Neuronal stem cell (in vitro differentiated cells): ENCODE measurements at regions not wholly inside any gene's neighbourhood (a gene's known extent, or its start where the extent isn't known, plus 50 kb on each side); places are given as distances from the start of the nearest gene placed in this dataset.

Experiments
- DNase-seq: peaks from one replicate; pipeline ENCODE4 v3.0.0-alpha.2; 2013; ENCODE audit warnings: low spot score
- H2AFZ ChIP-seq: one replicate; pipeline ENCODE4 v1.6.1; 2013; ENCODE audit warnings: mild to moderate bottlenecking, low read length, inconsistent platforms
- H2AK5ac ChIP-seq: 2 replicates; pipeline ENCODE4 v1.6.1; 2013; ENCODE audit warnings: low read depth, mild to moderate bottlenecking, inconsistent platforms, low read length, moderate library complexity, mixed read lengths
- H2BK120ac ChIP-seq: 2 replicates; pipeline ENCODE4 v1.6.1; 2013; ENCODE audit warnings: low read depth, mild to moderate bottlenecking, inconsistent platforms, low read length, moderate library complexity, mixed read lengths
- H2BK12ac ChIP-seq: one replicate; pipeline ENCODE4 v1.6.1; 2013; ENCODE audit warnings: low read length, inconsistent platforms
- H2BK15ac ChIP-seq: 2 replicates; pipeline ENCODE4 v1.6.1; 2013; ENCODE audit warnings: mild to moderate bottlenecking, low read length, inconsistent platforms, mixed read lengths
- H2BK5ac ChIP-seq: one replicate; pipeline ENCODE4 v1.6.1; 2013; ENCODE audit warnings: inconsistent platforms, mild to moderate bottlenecking, low read length, moderate library complexity
- H3K14ac ChIP-seq: one replicate; pipeline ENCODE4 v1.6.1; 2013; ENCODE audit warnings: low read length, inconsistent platforms
- H3K18ac ChIP-seq: 2 replicates; pipeline ENCODE4 v1.6.1; 2013; ENCODE audit warnings: low read length, inconsistent platforms
- H3K23ac ChIP-seq: 2 replicates; pipeline ENCODE4 v1.6.1; 2013; ENCODE audit warnings: low read depth, mild to moderate bottlenecking, mixed read lengths, low read length, inconsistent platforms; ENCODE audit not compliant: poor library complexity
- H3K27ac ChIP-seq: replicated peaks from 3 replicates; pipeline ENCODE4 v1.5.1; 2013; ENCODE audit warnings: low read length, inconsistent platforms
- H3K27me3 ChIP-seq, 3 experiments: 2 replicates each; pipeline ENCODE4 v1.6.1; 2013; ENCODE audit warnings: low read length in 3 of 3, mild to moderate bottlenecking in 2 of 3, inconsistent platforms in 1 of 3, low read depth in 1 of 3, mixed read lengths in 1 of 3, moderate library complexity in 1 of 3; ENCODE audit not compliant: control insufficient read depth in 3 of 3, insufficient read depth in 3 of 3
- H3K36me3 ChIP-seq, 2 donors: replicated peaks in 1 of 2; 2 replicates each; pipeline ENCODE4 v1.6.1; 2013; ENCODE audit warnings: low read length in 2 of 2; ENCODE audit not compliant: control insufficient read depth in 2 of 2, insufficient read depth in 2 of 2
- H3K4ac ChIP-seq: 2 replicates; pipeline ENCODE4 v1.6.1; 2013; ENCODE audit warnings: inconsistent platforms, mild to moderate bottlenecking, low read length, moderate library complexity
- H3K4me1 ChIP-seq, 2 donors: 1 replicate in 1 of 2; 2 replicates in 1 of 2; pipeline ENCODE4 v1.6.1; 2013; ENCODE audit warnings: low read length in 2 of 2, low read depth in 1 of 2; ENCODE audit not compliant: control insufficient read depth in 2 of 2, insufficient read depth in 1 of 2
- H3K4me2 ChIP-seq: one replicate; pipeline ENCODE4 v1.6.1; 2013; ENCODE audit warnings: mild to moderate bottlenecking, low read length, inconsistent platforms; ENCODE audit not compliant: insufficient read depth, poor library complexity, severe bottlenecking
- H3K4me3 ChIP-seq, 2 donors: 2 replicates each; pipeline ENCODE4 v1.5.1; 2013; ENCODE audit warnings: low read length in 2 of 2, mild to moderate bottlenecking in 2 of 2, inconsistent platforms in 1 of 2, moderate library complexity in 1 of 2
- H3K79me1 ChIP-seq: one replicate; pipeline ENCODE4 v1.6.1; 2013; ENCODE audit warnings: low read depth, mild to moderate bottlenecking, inconsistent platforms, low read length, moderate library complexity
- H3K9ac ChIP-seq: one replicate; pipeline ENCODE4 v1.6.1; 2013; ENCODE audit warnings: mild to moderate bottlenecking, low read depth, low read length, inconsistent platforms; ENCODE audit not compliant: poor library complexity
- H3K9me3 ChIP-seq, 2 donors: replicated peaks in 1 of 2; 2 replicates each; pipeline versions ENCODE3 to v1.6.1; 2013; ENCODE audit warnings: low read length in 2 of 2, mild to moderate bottlenecking in 2 of 2, inconsistent platforms in 1 of 2, low read depth in 1 of 2, mixed read lengths in 1 of 2, moderate library complexity in 1 of 2; ENCODE audit not compliant: control insufficient read depth in 2 of 2, insufficient read depth in 1 of 2
- H4K8ac ChIP-seq: one replicate; pipeline ENCODE4 v1.6.1; 2013; ENCODE audit warnings: low read depth, mild to moderate bottlenecking, inconsistent platforms, low read length, moderate library complexity
- H4K91ac ChIP-seq: one replicate; pipeline ENCODE4 v1.6.1; 2013; ENCODE audit warnings: low read length, low read depth, mild to moderate bottlenecking, inconsistent platforms; ENCODE audit not compliant: poor library complexity
- WGBS, 2 donors: extraction: QIAGEN DNeasy Blood & Tissue Kit; methylation state at CpG; one replicate each; pipeline ENCODE4 v1.1.7; 2013; ENCODE audit warnings: missing lambda C conversion rate in 2 of 2, mixed read lengths in 1 of 2; ENCODE audit not compliant: insufficient read length in 2 of 2, insufficient replicate concordance in 1 of 2; ENCODE audit errors: extremely low coverage in 2 of 2; 5-methylcytosine and 5-hydroxymethylcytosine counted together

- H4K8ac ChIP-seq: no peak overlapping the region
- no peak overlapping the region for H3K4me2 ChIP-seq
- no peak for DNase-seq
- no peak overlapping the region for H2AK5ac ChIP-seq
- H3K9me3 ChIP-seq: no peaks in the 10 kb centered on the region
- WGBS, 2 donors: no CpG with 5 or more reads among the region's 2 CpGs
- H2BK5ac ChIP-seq: no peak overlapping the region
- no peak overlapping the region for H3K9ac ChIP-seq
- no peak overlapping the region for H2AFZ ChIP-seq
- no peak overlapping the region for H3K23ac ChIP-seq
- no peak overlapping the region for H3K4ac ChIP-seq
- H4K91ac ChIP-seq: no peak overlapping the region
- no peaks in the 10 kb centered on the region for H3K79me1 ChIP-seq
- H3K4me1 ChIP-seq: no peaks in the 10 kb centered on the region
- no peak overlapping the region for H2BK15ac ChIP-seq
- no peak overlapping the region for H2BK120ac ChIP-seq
- H3K4me3 ChIP-seq: no peak overlapping the region
- H3K27ac ChIP-seq: no peak overlapping the region
- no peaks in the 10 kb centered on the region for H3K36me3 ChIP-seq
- H3K27me3 ChIP-seq: no peaks in the 10 kb centered on the region
- H3K18ac ChIP-seq: no peak overlapping the region
- no peak overlapping the region for H2BK12ac ChIP-seq
- no peak overlapping the region for H3K14ac ChIP-seq
Measured at GRCh38 chr5:17816944-17817343, 182.7 kb downstream of the TAF11L14 start.

GRCh38 chr5:17817990-17818389 lies 183.7 kb downstream of the TAF11L14 start:
- no peak overlapping the region for H2BK5ac ChIP-seq
- H3K23ac ChIP-seq: no peak overlapping the region
- no peak overlapping the region for H3K14ac ChIP-seq
- no peak overlapping the region for H2BK12ac ChIP-seq
- H3K9ac ChIP-seq: no peak overlapping the region
- no peak overlapping the region for H2BK120ac ChIP-seq
- H4K91ac ChIP-seq: no peak overlapping the region
- no peak overlapping the region for H3K4me3 ChIP-seq
- H3K4me2 ChIP-seq: no peak overlapping the region
- H3K79me1 ChIP-seq: no peaks in the 10 kb centered on the region
- H4K8ac ChIP-seq: no peak overlapping the region
- H3K27ac ChIP-seq: no peak overlapping the region
- H3K27me3 ChIP-seq: no peaks in the 10 kb centered on the region
- H2AK5ac ChIP-seq: no peak overlapping the region
- no peak for DNase-seq
- no peaks in the 10 kb centered on the region for H3K9me3 ChIP-seq
- no peaks in the 10 kb centered on the region for H3K4me1 ChIP-seq
- no peaks in the 10 kb centered on the region for H3K36me3 ChIP-seq
- H3K4ac ChIP-seq: no peak overlapping the region
- no peak overlapping the region for H3K18ac ChIP-seq
- no peak overlapping the region for H2AFZ ChIP-seq
- H2BK15ac ChIP-seq: no peak overlapping the region

GRCh38 chr5:17819783-17820182 lies 185.5 kb downstream of the TAF11L14 start:
- Histone ChIP-seq H2AFZ (no peak overlapping the region), H4K8ac (no peak overlapping the region), H4K91ac (no peak overlapping the region), H3K4ac (no peak overlapping the region), H2BK120ac (no peak overlapping the region), H2AK5ac (no peak overlapping the region), H3K4me2 (no peak overlapping the region), H3K4me1 (no peaks in the 10 kb centered on the region), H3K27ac (no peak overlapping the region), H3K9ac (no peak overlapping the region), H2BK5ac (no peak overlapping the region), H3K18ac (no peak overlapping the region), H2BK12ac (no peak overlapping the region), H3K23ac (no peak overlapping the region), H3K9me3 (no peaks in the 10 kb centered on the region), H3K36me3 (no peaks in the 10 kb centered on the region), H2BK15ac (no peak overlapping the region), H3K79me1 (no peaks in the 10 kb centered on the region), H3K4me3 (no peak overlapping the region), H3K27me3 (no peaks in the 10 kb centered on the region), H3K14ac (no peak overlapping the region)
- no peak for DNase-seq
- WGBS, 2 donors: no CpG with 5 or more reads among the region's 5 CpGs

GRCh38 chr5:17828681-17829080 lies 194.4 kb downstream of the TAF11L14 start:
- H3K79me1 ChIP-seq: no peaks in the 10 kb centered on the region
- H3K18ac ChIP-seq: no peak overlapping the region
- H3K4me3 ChIP-seq: no peak overlapping the region
- no CpG with 5 or more reads among the region's 2 CpGs for WGBS, 2 donors
- H2BK15ac ChIP-seq: no peak overlapping the region
- no peak overlapping the region for H4K8ac ChIP-seq
- H3K14ac ChIP-seq: no peak overlapping the region
- H3K4ac ChIP-seq: no peak overlapping the region
- H4K91ac ChIP-seq: no peak overlapping the region
- H3K4me1 ChIP-seq: peaks cover 1 to 34% of the 10 kb centered on the region in 2 donors
- H3K27me3 ChIP-seq: no peaks in the 10 kb centered on the region
- no peak overlapping the region for H3K9ac ChIP-seq
- H2BK5ac ChIP-seq: no peak overlapping the region
- no peak overlapping the region for H2AK5ac ChIP-seq
- H3K9me3 ChIP-seq: peaks cover 0 to 4% of the 10 kb centered on the region in 2 donors
- H2AFZ ChIP-seq: no peak overlapping the region
- no peaks in the 10 kb centered on the region for H3K36me3 ChIP-seq
- no peak overlapping the region for H3K4me2 ChIP-seq
- H2BK120ac ChIP-seq: no peak overlapping the region
- no peak overlapping the region for H3K27ac ChIP-seq
- no peak overlapping the region for H3K23ac ChIP-seq
- DNase-seq: no peak
- no peak overlapping the region for H2BK12ac ChIP-seq
